SH-SY5Y (cell line): ENCODE measurements at regions not wholly inside any gene's neighbourhood (a gene's known extent, or its start where the extent isn't known, plus 50 kb on each side); places are given as distances from the start of the nearest gene placed in this dataset.

ENCODE experiments used
- GATA2 ChIP-seq: IDR thresholded peaks from 2 replicates; pipeline ENCODE4 v1.6.1; 2011; ENCODE audit warnings: mild to moderate bottlenecking, low read depth, low read length
- GATA3 ChIP-seq: IDR thresholded peaks from 2 replicates; pipeline ENCODE4 v1.6.1; 2011; ENCODE audit warnings: low read depth, mild to moderate bottlenecking, low read length, moderate library complexity

DNA sequence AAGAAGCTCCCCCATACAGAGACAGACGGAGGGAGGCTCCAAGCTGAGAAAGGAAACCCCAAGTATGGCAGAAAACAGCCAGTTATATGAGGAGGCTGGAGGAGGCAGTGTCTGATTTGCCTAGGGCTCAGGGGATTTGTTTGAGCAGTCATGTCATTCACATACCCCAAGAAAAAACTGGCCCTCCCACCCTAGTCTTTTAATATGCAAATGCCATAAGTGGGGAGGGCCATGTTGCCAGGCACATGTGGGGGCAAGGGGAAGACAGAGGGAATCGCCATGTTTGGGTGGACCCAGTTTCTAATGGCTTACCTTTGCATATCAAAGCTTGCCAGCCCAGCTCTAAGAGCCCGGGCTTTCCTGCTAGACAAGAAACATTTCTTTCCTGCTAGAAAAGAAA lies 1163.8 kb downstream of the TAF11L14 start:
- no peak for TF ChIP-seq GATA3
- TF ChIP-seq GATA2, result no peak

DNA sequence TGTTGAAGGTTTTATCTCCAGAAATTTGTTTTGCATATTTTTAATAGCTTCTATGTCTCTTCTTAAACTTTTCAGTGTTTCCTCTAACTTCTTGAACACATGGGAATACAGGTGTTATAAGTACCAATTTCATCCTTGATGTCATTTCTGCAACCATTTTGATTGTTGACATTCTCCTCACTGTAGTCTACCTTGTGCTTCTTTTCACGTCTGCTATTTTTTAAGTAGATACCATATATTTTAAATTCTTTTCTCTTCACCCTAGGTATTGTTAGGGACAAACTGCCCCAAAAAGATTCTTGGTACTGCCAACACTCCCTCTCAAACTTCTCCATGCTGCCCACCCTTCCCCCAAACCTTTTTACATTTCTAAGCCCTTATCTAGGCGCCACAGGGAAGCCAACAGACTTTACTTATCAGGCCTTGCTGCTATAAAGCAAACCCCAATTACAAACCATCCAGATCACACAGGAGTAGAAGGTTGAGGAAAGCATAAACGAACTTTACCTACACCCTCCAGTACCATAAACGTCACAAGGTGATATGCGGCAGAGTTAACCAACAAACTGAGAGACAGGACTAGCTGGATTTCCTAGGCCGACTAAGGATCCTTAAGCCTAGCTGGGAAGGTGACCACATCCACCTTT lies 1165.3 kb downstream of the TAF11L14 start:
- TF ChIP-seq GATA2, result no peak
- TF ChIP-seq GATA3, result no peak

DNA sequence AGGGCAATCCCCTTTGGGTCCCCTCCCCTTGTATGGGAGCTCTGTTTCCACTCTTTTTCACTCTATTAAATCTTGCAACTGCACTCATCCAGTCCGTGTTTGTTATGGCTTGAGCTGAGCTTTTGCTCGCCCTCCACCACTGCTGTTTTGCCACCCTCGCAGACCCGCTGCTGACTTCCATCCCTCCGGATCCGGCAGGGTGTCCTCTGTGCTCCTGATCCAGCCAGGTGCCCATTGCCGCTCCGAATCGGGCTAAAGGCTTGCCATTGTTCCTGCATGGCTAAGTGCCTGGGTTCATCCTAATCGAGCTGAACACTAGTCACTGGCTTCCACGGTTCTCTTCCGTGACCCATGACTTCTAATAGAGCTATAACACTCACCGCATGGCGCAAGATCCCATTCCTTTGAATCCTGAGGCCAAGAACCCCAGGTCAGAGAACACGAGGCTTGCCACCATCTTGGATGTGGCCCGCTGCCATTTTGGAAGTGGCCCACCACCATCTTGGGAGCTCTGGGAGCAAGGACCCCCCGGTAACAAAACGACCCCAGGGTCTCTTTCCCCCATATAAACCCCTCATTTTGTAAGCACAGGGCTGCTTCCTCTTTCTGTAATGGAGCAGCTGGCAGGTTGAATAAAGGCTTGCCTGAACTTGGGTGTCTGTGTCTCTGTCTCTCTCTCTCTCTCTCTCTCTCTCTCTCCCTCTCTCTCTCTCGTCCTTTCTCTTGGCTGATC lies 1166.2 kb downstream of the TAF11L14 start:
- no peak for TF ChIP-seq GATA3
- no peak for TF ChIP-seq GATA2

DNA sequence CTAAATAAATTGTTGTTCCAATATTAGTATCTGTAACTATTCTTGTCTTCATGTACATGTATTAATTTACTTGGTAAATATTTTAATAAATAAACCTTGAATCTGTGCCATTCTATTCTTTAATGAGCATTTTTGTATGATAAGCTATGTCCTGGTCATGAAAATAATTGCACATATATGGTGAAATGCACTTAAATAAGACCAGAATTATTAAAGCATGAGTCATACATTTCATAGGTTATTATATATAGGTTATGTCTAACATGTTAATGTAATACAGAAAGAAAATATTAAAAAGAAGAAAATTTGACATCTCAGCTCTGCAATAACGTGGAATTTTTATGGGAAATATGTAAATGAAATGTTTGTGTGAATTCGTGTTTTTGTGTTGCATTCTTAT lies 1168.1 kb downstream of the TAF11L14 start:
- no peak for TF ChIP-seq GATA3
- TF ChIP-seq GATA2, result no peak

DNA sequence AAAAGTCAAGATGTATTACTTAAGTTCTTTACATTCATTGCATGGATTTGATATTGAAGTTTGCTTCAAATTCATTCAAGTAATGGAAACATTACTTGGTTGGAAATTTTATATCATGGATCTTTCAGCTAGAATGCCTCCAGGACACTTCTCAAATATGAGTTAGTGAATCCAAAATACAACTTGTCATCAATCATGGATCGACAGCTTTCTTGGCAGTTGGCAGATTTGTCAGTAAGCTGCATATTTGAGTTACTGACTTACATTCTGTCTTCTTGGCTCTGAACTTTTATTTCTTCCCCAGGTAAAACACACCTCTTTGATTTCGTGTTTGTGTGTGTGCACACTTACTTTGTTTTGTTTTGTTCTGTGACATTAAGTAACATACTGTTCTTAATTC lies 1171.1 kb downstream of the TAF11L14 start:
- TF ChIP-seq GATA2 (no peak), GATA3 (no peak)

DNA sequence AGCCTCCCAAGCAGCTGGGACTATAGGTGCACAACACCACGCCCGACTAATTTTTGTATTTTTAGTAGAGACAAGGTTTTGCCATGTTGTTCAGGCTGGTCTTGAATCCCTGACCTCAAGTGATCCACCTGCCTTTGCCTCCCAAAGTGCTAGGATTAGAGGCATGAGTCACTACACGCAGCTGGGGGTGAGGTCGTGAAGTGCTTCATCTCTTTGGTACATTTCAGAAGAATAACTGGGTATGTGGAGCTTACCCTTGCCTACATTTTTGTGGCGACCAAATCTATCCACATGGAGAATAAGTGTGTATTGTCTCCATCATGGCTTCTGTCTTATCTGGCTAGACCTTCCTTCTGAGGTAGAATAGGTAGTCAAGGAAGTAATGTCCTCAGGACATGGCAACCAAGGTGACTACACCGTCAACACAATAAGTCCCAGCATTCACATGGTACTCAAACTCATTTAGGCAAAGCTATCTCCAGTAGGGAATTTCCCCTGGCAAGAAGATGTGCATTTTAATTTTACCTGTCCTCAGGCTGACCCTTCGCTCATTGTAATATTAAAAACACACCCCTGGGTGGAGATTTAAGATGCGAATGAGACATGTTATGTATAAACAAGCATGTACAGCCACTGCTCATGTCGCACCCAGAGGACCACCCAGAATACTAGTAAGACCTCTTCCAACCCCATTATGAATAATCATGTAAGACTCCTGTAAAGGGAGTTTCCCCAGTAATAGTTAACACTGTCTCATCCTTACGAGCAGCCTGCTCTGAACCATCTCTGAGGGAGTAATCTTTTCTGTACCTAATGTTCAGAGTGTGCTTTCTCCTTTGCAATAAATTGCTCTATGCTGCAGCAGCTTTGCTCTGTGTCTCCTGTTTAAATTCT lies 1173.2 kb downstream of the TAF11L14 start:
- TF ChIP-seq GATA3 (no peak), GATA2 (no peak)

DNA sequence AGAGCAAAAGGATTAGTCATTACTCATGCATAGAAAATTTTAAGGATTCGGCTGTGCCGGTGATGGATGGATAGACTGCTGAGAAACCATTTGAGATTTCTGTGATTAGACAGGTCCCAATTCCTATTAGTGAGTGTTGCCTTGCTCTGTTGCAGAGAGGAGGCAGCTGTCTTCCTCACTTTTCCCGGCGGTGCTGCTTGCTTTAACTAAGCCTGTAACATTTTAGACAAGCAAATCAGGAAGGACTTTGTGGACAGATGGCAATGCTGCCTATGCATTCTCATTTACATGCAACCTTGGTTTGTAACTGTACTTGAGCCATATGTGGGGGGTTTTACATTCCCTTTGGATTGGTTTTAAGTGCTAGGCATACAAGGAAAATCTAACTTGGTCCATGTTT lies 1176.3 kb downstream of the CDH18 start:
- TF ChIP-seq GATA2 (no peak), GATA3 (no peak)

DNA sequence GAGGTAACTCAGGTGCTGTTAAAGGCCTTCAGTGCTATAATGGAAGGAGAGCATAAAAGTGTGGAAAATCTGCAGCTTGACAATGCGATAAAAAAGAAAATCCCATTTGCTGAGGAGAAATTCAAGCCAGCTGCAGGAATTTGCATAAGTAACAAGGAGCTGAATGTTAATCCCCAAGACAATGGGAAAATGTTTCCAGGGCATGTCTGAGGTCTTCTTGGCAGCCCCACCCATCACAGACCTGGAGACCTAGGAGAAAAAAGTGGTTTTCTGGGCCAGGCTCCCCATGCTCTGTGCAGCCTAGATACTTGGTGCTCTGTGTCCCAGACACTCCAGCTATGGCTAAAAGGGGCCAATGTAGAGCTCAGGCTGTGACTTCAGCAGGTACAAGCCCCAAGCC lies 1159.6 kb downstream of the CDH18 start:
- TF ChIP-seq GATA3 (no peak), GATA2 (no peak)

DNA sequence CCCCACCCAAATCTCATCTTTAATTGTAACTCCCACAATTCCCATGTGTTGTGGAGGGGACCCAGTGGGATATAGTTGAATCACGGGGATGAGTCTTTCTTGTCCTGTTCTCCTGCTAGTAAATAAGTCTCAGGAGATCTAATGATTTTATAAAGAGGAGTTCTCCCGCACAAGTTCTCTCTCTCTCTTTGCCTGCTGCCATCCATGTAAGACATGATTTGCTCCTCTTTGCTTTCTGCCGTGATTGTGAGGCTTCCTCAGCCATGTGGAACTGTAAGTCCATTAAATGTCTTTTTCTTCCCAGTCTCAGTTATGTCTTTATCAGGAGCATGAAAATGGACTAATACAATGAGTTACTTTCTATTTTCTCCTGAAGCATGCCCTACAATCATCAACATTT lies 1158.5 kb downstream of the CDH18 start:
- no peak for TF ChIP-seq GATA2
- no peak for TF ChIP-seq GATA3

DNA sequence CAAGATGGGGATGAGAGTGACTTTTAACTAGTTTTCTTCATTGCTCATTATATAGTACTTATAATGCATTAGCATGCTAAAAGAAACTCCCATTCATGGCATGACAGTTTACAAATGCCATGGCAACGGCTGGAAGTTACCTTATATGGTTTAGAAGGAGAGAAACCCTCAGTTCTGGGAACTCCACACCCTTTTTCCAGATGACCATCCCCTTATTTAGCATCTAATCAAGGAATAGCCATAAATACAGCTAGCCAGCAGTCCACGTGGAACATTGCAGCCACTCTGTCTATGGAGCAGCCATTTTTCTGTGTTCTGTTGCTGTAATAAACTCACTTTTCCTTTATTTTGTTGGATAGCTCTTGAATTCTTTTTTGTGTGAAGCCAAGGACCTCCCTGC lies 1137.8 kb downstream of the CDH18 start:
- no peak for TF ChIP-seq GATA2
- TF ChIP-seq GATA3, result no peak

DNA sequence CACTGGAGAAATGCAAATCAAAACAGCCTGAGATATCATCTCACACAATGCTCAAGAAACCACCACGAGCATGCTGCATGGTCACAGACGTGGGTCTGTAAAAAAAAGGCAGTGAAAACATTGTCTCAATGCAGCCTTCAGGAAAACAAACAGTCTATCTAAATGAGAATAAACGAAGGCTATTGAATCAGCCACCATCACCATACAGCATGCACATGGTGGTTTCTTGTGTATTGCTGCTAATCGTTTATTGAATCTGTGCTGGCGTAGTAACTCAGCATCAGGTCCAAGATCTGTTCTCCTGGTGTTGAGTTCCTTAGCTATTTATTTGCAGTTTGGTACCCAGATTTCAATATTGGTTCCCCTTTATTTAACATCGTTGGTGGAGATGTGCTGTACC lies 1115.0 kb downstream of the CDH18 start:
- TF ChIP-seq GATA3 (no peak), GATA2 (no peak)

DNA sequence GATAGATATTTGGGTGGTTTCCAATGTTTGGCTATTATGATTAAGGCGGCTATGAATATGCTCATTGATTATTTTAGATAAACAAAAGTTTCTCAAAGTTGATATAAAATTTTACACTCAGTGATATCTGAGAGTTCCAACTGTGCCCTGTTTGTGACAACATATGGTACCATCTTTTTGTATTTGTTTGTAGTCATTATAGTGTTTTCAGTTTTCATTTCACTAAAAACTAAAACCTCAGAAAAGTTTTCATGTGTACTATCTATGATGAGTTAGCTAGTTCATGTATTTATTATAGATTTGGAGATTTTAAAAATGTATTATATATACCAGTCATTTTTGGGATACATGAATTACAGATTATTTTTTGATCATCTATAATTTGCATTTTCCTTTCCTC lies 1111.4 kb downstream of the CDH18 start:
- TF ChIP-seq GATA2, result no peak
- TF ChIP-seq GATA3, result no peak

DNA sequence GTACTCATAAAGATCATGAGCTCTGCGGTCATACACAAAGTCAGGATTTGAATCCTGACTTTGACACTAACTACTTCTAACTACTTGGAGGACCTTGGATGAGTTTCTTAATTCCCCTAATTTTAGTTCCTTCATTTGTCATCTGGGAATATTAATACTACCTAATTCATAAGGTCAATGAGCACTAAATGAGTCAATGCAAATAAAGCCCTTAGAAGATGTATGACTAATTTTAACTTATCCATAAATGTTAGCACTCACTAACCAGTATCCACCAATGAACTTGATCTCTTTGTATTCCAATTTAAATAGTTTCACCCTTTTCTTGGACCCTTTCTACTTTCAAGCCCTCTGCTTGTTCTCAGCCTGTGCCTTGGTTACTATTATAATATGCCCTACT lies 1106.4 kb downstream of the CDH18 start:
- TF ChIP-seq GATA2, result no peak
- TF ChIP-seq GATA3, result no peak

DNA sequence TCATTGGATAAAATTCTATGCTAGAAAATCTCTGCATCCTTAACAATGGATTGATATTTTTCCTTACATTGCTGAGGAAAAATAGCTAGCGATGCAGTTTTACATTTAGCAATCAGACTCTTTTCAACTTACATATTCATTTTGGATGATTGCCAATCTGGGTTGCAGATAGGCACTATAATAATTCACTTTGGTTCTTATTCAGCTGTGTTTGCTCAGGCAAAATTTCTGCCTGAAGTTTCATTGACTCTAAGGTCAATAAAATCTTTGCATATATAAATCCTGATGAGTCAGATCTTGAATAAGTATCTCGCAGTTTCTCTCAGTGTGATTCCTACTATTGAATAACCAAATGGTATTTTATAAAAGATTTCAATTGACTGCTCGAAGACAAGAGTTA lies 1105.8 kb downstream of the CDH18 start:
- TF ChIP-seq GATA3 (no peak), GATA2 (no peak)
